Calu3 (cell line): ENCODE measurements at regions not wholly inside any gene's neighbourhood (a gene's known extent, or its start where the extent isn't known, plus 50 kb on each side); places are given as distances from the start of the nearest gene placed in this dataset.

Experiments
- BruUV-seq: library from RNA; stranded (reverse); fragments of 400-500 nt; replicated peaks from 2 replicates; lab custom pipeline; 2021; lab: Mats Ljungman, UMichigan
- CTCF ChIA-PET: fragments of 300-600 bp; sonication (Branson Sonifier 250); formaldehyde crosslinking; loops from one replicate; lab custom pipeline; 2022; ENCODE audit warnings: antibody characterized with exemption; lab: Charles Lee
- DNase-seq: peaks from one replicate; pipeline ENCODE4 v3.0.0; 2022
- H3K27ac Mint-ChIP-seq: one replicate; pipeline ENCODE4 v1.8.0; 2022; ENCODE audit warnings: mixed read lengths; ENCODE audit not compliant: unreplicated experiment
- H3K27me3 Mint-ChIP-seq: one replicate; pipeline ENCODE4 v1.8.0; 2022; ENCODE audit warnings: mixed read lengths; ENCODE audit not compliant: unreplicated experiment
- H3K36me3 Mint-ChIP-seq: one replicate; pipeline ENCODE4 v1.8.0; 2022; ENCODE audit warnings: mild to moderate bottlenecking, moderate library complexity, mixed read lengths; ENCODE audit not compliant: insufficient read depth, unreplicated experiment
- H3K4me1 Mint-ChIP-seq: one replicate; pipeline ENCODE4 v1.8.0; 2022; ENCODE audit warnings: mild to moderate bottlenecking, low read depth, mixed read lengths; ENCODE audit not compliant: unreplicated experiment
- H3K4me3 Mint-ChIP-seq: one replicate; pipeline ENCODE4 v1.8.0; 2022; ENCODE audit warnings: mild to moderate bottlenecking, low read depth, moderate library complexity, mixed read lengths; ENCODE audit not compliant: unreplicated experiment
- H3K9me3 Mint-ChIP-seq: one replicate; pipeline ENCODE4 v1.8.0; 2022; ENCODE audit warnings: low read depth, mixed read lengths; ENCODE audit not compliant: unreplicated experiment
- intact Hi-C: fragments of 100-400 bp; cut with micrococcal nuclease; formaldehyde crosslinking; loops from one replicate; pipeline ENCODE4 v1.10.0; 2022; ENCODE audit not compliant: unreplicated experiment
- TF ChIP-seq, protein P1 (sequence below): fragments of 200-600 bp; IDR thresholded peaks from one replicate; pipeline ENCODE4 v1.8.0; 2022; ENCODE audit warnings: antibody characterized with exemption; ENCODE audit not compliant: unreplicated experiment

DNA sequence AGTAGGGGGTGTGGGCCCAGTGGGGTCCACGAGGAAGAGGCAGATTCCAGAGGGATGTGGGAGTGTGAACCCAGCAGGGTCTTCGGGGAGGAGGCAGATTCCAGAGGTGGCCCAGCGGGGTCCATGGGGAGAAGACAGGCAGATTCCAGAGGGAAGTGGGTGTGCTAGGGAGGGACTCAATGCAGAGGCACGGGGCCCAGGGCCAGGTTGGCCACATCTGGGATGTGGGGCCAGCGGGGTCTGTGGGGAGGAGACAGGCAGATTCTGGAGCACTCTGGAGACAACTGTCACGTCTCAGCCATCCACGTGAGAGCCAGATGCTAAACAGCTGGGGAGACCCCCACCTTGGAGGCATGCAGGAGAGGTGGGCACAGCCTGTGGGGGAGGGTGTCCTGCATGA, 582.6 kb downstream of the TBC1D22A start:
- DNase-seq = no peak

DNA sequence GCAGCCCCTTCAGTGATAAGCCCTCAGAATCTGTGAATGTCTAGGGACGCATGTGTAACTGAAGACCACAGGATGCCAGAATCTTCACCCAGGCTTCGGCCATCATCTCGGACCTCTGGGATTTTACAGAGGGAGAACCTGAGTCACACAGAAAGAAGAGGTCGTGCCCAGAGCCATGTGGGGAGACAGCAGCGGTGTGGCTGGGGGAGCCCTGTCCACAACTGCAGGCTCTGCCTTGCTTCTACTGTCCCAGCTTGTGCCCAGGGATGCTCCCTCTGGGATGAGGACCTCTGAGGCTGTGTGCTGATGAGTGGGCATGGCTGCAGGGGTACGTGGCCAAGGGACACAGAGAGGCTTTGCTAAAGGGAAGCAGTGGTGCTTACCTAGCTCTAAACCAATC, 582.0 kb downstream of the TBC1D22A start:
- Mint-ChIP-seq H3K36me3 (no peaks in the 10 kb centered on the region), H3K4me3 (no peak overlapping the region), H3K27me3 (peaks cover 60% of the 10 kb centered on the region), H3K27ac (no peak overlapping the region), H3K4me1 (no peaks in the 10 kb centered on the region), H3K9me3 (no peaks in the 10 kb centered on the region)
- DNase-seq = no peak
- CTCF ChIA-PET = no interaction called here
- TF ChIP-seq, protein P1, sequence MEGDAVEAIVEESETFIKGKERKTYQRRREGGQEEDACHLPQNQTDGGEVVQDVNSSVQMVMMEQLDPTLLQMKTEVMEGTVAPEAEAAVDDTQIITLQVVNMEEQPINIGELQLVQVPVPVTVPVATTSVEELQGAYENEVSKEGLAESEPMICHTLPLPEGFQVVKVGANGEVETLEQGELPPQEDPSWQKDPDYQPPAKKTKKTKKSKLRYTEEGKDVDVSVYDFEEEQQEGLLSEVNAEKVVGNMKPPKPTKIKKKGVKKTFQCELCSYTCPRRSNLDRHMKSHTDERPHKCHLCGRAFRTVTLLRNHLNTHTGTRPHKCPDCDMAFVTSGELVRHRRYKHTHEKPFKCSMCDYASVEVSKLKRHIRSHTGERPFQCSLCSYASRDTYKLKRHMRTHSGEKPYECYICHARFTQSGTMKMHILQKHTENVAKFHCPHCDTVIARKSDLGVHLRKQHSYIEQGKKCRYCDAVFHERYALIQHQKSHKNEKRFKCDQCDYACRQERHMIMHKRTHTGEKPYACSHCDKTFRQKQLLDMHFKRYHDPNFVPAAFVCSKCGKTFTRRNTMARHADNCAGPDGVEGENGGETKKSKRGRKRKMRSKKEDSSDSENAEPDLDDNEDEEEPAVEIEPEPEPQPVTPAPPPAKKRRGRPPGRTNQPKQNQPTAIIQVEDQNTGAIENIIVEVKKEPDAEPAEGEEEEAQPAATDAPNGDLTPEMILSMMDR = no peak
- intact Hi-C loops = no loop called here
- no TSS peak for BruUV-seq

More for the DNA sequence above, 582.6 kb downstream of the TBC1D22A start:
- TF ChIP-seq, protein P1 = no peak
- Mint-ChIP-seq H3K27me3 (peaks cover 66% of the 10 kb centered on the region), H3K4me1 (no peaks in the 10 kb centered on the region), H3K36me3 (no peaks in the 10 kb centered on the region), H3K27ac (no peak overlapping the region), H3K4me3 (no peak overlapping the region), H3K9me3 (no peaks in the 10 kb centered on the region)
- no TSS peak for BruUV-seq
- intact Hi-C loops = no loop called here
- CTCF ChIA-PET = no interaction called here

DNA sequence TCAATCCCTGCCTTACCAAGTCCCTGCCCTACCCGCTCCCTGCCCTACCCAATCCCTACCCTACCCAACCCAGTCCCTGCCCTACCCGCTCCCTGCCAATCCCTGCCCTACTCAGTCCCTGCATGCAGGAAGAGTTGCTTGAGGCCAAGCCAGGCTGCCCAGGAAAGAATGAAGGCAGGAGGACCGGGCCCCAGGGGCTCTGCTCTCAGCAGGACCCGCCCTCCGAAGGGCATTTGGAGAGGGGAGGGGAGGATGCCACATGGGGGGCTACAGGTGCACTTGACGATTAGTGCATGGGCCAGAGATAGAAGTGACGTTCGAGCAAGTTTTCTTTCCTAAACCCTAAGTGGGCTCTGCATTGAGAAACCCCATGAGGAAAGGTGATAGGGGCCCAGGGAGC, 581.2 kb downstream of the TBC1D22A start:
- no peak for DNase-seq
- H3K36me3 Mint-ChIP-seq = no peaks in the 10 kb centered on the region
- TF ChIP-seq, protein P1 = no peak
- BruUV-seq = no TSS peak
- no peaks in the 10 kb centered on the region for H3K4me1 Mint-ChIP-seq
- peaks cover 52% of the 10 kb centered on the region for H3K27me3 Mint-ChIP-seq
- intact Hi-C loops = no loop called here
- H3K9me3 Mint-ChIP-seq = no peaks in the 10 kb centered on the region
- CTCF ChIA-PET = no interaction called here
- H3K4me3 Mint-ChIP-seq = no peak overlapping the region
- H3K27ac Mint-ChIP-seq = no peak overlapping the region

DNA sequence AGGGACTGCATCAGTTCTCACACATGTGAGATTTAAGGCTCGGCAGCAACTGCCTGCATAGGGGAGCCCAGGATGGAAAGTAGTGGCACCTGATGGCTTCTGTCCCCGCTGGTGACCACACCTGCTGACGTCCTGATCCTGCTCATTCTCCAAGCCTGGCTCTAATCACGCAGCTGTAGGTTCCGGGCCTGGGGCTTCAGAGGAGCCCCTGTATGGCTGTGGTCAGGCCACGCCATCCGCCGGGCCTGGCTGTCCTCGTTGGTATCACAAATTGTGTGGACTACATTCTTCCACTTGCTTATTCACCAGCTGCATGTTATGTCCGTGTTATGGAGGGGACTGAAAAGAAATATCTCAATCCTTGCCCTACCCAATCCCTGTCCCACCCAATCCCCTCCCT, 580.0 kb downstream of the TBC1D22A start:
- CTCF ChIA-PET = no interaction called here
- intact Hi-C loops = no loop called here
- H3K9me3 Mint-ChIP-seq = no peaks in the 10 kb centered on the region

More for the DNA sequence above, 580.0 kb downstream of the TBC1D22A start:
- TF ChIP-seq, protein P1 = no peak
- Mint-ChIP-seq H3K4me3 (no peak overlapping the region), H3K27ac (no peak overlapping the region), H3K27me3 (peaks cover 46% of the 10 kb centered on the region), H3K4me1 (peaks cover 3% of the 10 kb centered on the region), H3K36me3 (peaks cover under 1% of the 10 kb centered on the region)
- no TSS peak for BruUV-seq
- no peak for DNase-seq
